A549 (cell line): ENCODE measurements at regions not wholly inside any gene's neighbourhood (a gene's known extent, or its start where the extent isn't known, plus 50 kb on each side); places are given as distances from the start of the nearest gene placed in this dataset.

Experiments used
- small RNA-seq, 6 experiments: library from RNA; depleted of rRNA; stranded (forward); fragments of <200 nt; gene quantifications; one replicate each; pipeline ENCODE3, GENCODE V24; 2012

Small RNA genes lying in the stretch of these regions (small RNA-seq; reads per million reads assigned to genes)
- gene RN7SL802P (0 reads per million in 6 experiments), gene RNA5SP188 (0 to 140 (median 1.5) reads per million in 6 experiments)
